GM18498 (cell line): ENCODE measurements at regions not wholly inside any gene's neighbourhood (a gene's known extent, or its start where the extent isn't known, plus 50 kb on each side); places are given as distances from the start of the nearest gene placed in this dataset.
"Not testable (repeated sequence)": the region's sequence is repeated elsewhere in the genome, so short reads cannot be mapped to it uniquely, and the experiment has no call there.

Experiments used
- ATAC-seq: cut with Tn5 transposase; IDR thresholded peaks from one replicate; pipeline ENCODE4 v1.9.1; 2021; ENCODE audit warnings: mild to moderate bottlenecking, moderate library complexity; ENCODE audit not compliant: unreplicated experiment

GRCh38 chr12:38016602-38017001 is 300.0 kb upstream of the ALG10B start:
- ATAC-seq, result no peak

GRCh38 chr12:38025916-38026315 is 290.7 kb upstream of the ALG10B start:
- ATAC-seq, result no peak

GRCh38 chr12:38053113-38053512 is 263.5 kb upstream of the ALG10B start:
- no peak for ATAC-seq

GRCh38 chr12:38053655-38054464 is 262.7 kb upstream of the ALG10B start:
- no peak for ATAC-seq

- ATAC-seq, result no peak
Observed at GRCh38 chr12:38056701-38057689, 259.6 kb upstream of the ALG10B start.

GRCh38 chr12:38099686-38100085 is 216.9 kb upstream of the ALG10B start:
- ATAC-seq, result no peak

- no peak for ATAC-seq
Observed at GRCh38 chr12:38101753-38102152, 214.8 kb upstream of the ALG10B start.

GRCh38 chr12:38102197-38102596 is 214.4 kb upstream of the ALG10B start:
- ATAC-seq, result no peak

- ATAC-seq, result no peak
Observed at GRCh38 chr12:38110026-38110699, 206.4 kb upstream of the ALG10B start.

GRCh38 chr12:38113991-38114390 is 202.6 kb upstream of the ALG10B start:
- ATAC-seq, result no peak

GRCh38 chr12:38116968-38117367 is 199.6 kb upstream of the ALG10B start:
- no peak for ATAC-seq

- ATAC-seq, result no peak
Observed at GRCh38 chr12:38118632-38119031, 197.9 kb upstream of the ALG10B start.

- no peak for ATAC-seq
Observed at GRCh38 chr12:38120438-38120837, 196.1 kb upstream of the ALG10B start.

GRCh38 chr12:38123028-38123427 is 193.5 kb upstream of the ALG10B start:
- not testable (repeated sequence) for ATAC-seq

GRCh38 chr12:38123566-38124246 is 192.9 kb upstream of the ALG10B start:
- no peak for ATAC-seq

- ATAC-seq, result no peak
Observed at GRCh38 chr12:38124247-38125012, 192.1 kb upstream of the ALG10B start.

GRCh38 chr12:38132139-38132538 is 184.4 kb upstream of the ALG10B start:
- no peak for ATAC-seq

GRCh38 chr12:38137287-38137686 is 179.3 kb upstream of the ALG10B start:
- ATAC-seq, result no peak

- no peak for ATAC-seq
Observed at GRCh38 chr12:38137716-38138115, 178.9 kb upstream of the ALG10B start.
